ENCODE measurements at regions not wholly inside any gene's neighbourhood (a gene's known extent, or its start where the extent isn't known, plus 50 kb on each side); places are given as distances from the start of the nearest gene placed in this dataset.

- ATAC-seq: peak; percentile 62
- no peak for DNase-seq (ENCODE audit: low spot score)
Observed at GRCh38 chr11:127066401-127067090, 66.0 kb upstream of the KIRREL3 start.

GRCh38 chr11:127063241-127063640 is 62.7 kb upstream of the KIRREL3 start:
- ATAC-seq (no peak), DNase-seq (ENCODE audit: low spot score) (no peak)

- ATAC-seq: no peak
Observed at GRCh38 chr11:127061947-127062346, 61.4 kb upstream of the KIRREL3 start.

GRCh38 chr11:127059750-127060149 is 59.2 kb upstream of the KIRREL3 start:
- DNase-seq (ENCODE audit: low spot score) (no peak), ATAC-seq (no peak)

More at GRCh38 chr11:127061947-127062346, 61.4 kb upstream of the KIRREL3 start:
- DNase-seq (ENCODE audit: low spot score): no peak

- ATAC-seq: no peak
- DNase-seq (ENCODE audit: low spot score): no peak
Observed at GRCh38 chr11:127059286-127059685, 58.7 kb upstream of the KIRREL3 start.

- DNase-seq (ENCODE audit: low spot score): no peak
- no peak for ATAC-seq
Observed at GRCh38 chr11:127058524-127058923, 58.0 kb upstream of the KIRREL3 start.

- ATAC-seq: no peak
- no peak for DNase-seq (ENCODE audit: low spot score)
Observed at GRCh38 chr11:127057126-127057525, 56.6 kb upstream of the KIRREL3 start.

GRCh38 chr11:127056338-127056971 is 55.9 kb upstream of the KIRREL3 start:
- no peak for DNase-seq (ENCODE audit: low spot score)
- ATAC-seq: no peak

GRCh38 chr11:127055236-127055635 is 54.7 kb upstream of the KIRREL3 start:
- ATAC-seq: no peak

GRCh38 chr11:127054153-127054552 is 53.6 kb upstream of the KIRREL3 start:
- DNase-seq (ENCODE audit: low spot score) (no peak), ATAC-seq (no peak)

More at GRCh38 chr11:127055236-127055635, 54.7 kb upstream of the KIRREL3 start:
- DNase-seq (ENCODE audit: low spot score): no peak

- DNase-seq (ENCODE audit: low spot score) (no peak), ATAC-seq (no peak)
Observed at GRCh38 chr11:127052404-127052803, 51.8 kb upstream of the KIRREL3 start.
